Karpas-422 (cell line): ENCODE measurements at regions not wholly inside any gene's neighbourhood (a gene's known extent, or its start where the extent isn't known, plus 50 kb on each side); places are given as distances from the start of the nearest gene placed in this dataset.

Source experiments
- DNase-seq: peaks from one replicate; pipeline ENCODE4 v3.0.0-alpha.2; 2015
- H2AFZ ChIP-seq: fragments of 200-600 bp; sonication (generic); 2 replicates; pipeline ENCODE4 v1.6.1; 2014; ENCODE audit warnings: antibody characterized with exemption, low read length, mixed read lengths
- H3K27ac ChIP-seq: fragments of 200-600 bp; sonication (generic); 2 replicates; pipeline ENCODE4 v1.5.1; 2014; ENCODE audit warnings: mild to moderate bottlenecking, low read length, moderate library complexity
- H3K27me3 ChIP-seq: fragments of 200-600 bp; sonication (generic); 2 replicates; pipeline ENCODE4 v1.6.1; 2014; ENCODE audit warnings: low read length, mixed read lengths
- H3K36me3 ChIP-seq: fragments of 200-600 bp; sonication (generic); 2 replicates; pipeline ENCODE4 v1.6.1; 2014; ENCODE audit warnings: low read length, mixed read lengths; ENCODE audit not compliant: insufficient read depth
- H3K4me1 ChIP-seq: fragments of 200-600 bp; sonication (generic); 2 replicates; pipeline ENCODE4 v1.6.1; 2014; ENCODE audit warnings: mild to moderate bottlenecking, low read length, mixed read lengths
- H3K4me2 ChIP-seq: fragments of 200-600 bp; sonication (generic); 2 replicates; pipeline ENCODE4 v1.6.1; 2014; ENCODE audit warnings: low read length, low read depth, mild to moderate bottlenecking; ENCODE audit not compliant: poor library complexity, severe bottlenecking
- H3K4me3 ChIP-seq: fragments of 200-600 bp; sonication (generic); 2 replicates; pipeline ENCODE4 v1.5.1; 2014; ENCODE audit warnings: mild to moderate bottlenecking, antibody characterized with exemption, low read length, mixed read lengths
- H3K79me2 ChIP-seq: fragments of 200-600 bp; sonication (generic); 2 replicates; pipeline ENCODE4 v1.6.1; 2014; ENCODE audit warnings: mild to moderate bottlenecking, low read length, mixed read lengths
- H3K9ac ChIP-seq: fragments of 200-600 bp; sonication (generic); 2 replicates; pipeline ENCODE4 v1.6.0; 2014; ENCODE audit warnings: low read length
- H3K9me2 ChIP-seq: fragments of 200-600 bp; sonication (generic), shearing (Covaris generic); replicated peaks from 2 replicates; pipeline ENCODE4 v1.6.0; 2014; ENCODE audit warnings: mild to moderate bottlenecking, low read length, moderate library complexity; ENCODE audit not compliant: insufficient read depth
- H3K9me3 ChIP-seq: fragments of 300-700, 200-600 bp; sonication (generic); 2 replicates; pipeline ENCODE4 v1.6.1; 2014; ENCODE audit warnings: low read length, mixed read lengths
- H4K20me1 ChIP-seq: fragments of 200-600 bp; sonication (generic); 2 replicates; pipeline ENCODE4 v1.6.1; 2014; ENCODE audit warnings: mild to moderate bottlenecking, antibody characterized with exemption, low read length, low read depth; ENCODE audit not compliant: insufficient read depth

GRCh38 chr3:193769437-193769836 is 176.4 kb downstream of the OPA1 start:
- H3K27ac ChIP-seq, result no peak overlapping the region
- H3K9me2 ChIP-seq, result no peaks in the 10 kb centered on the region
- DNase-seq, result no peak
- no peaks in the 10 kb centered on the region for H3K4me1 ChIP-seq
- no peaks in the 10 kb centered on the region for H3K36me3 ChIP-seq
- no peaks in the 10 kb centered on the region for H3K79me2 ChIP-seq
- H3K9me3 ChIP-seq, result no peaks in the 10 kb centered on the region
- no peaks in the 10 kb centered on the region for H3K27me3 ChIP-seq
- no peak overlapping the region for H3K9ac ChIP-seq
- no peak overlapping the region for H3K4me2 ChIP-seq
- H2AFZ ChIP-seq, result no peak overlapping the region
- no peaks in the 10 kb centered on the region for H4K20me1 ChIP-seq
- no peak overlapping the region for H3K4me3 ChIP-seq

- Histone ChIP-seq H3K4me1 (no peaks in the 10 kb centered on the region), H3K4me3 (no peak overlapping the region), H3K9me3 (no peaks in the 10 kb centered on the region), H3K79me2 (no peaks in the 10 kb centered on the region), H3K36me3 (no peaks in the 10 kb centered on the region), H3K27me3 (no peaks in the 10 kb centered on the region), H3K9me2 (no peaks in the 10 kb centered on the region), H4K20me1 (no peaks in the 10 kb centered on the region), H3K4me2 (no peak overlapping the region), H2AFZ (no peak overlapping the region), H3K27ac (no peak overlapping the region), H3K9ac (no peak overlapping the region)
- DNase-seq, result no peak
Measured at GRCh38 chr3:193771011-193771652, 178.1 kb downstream of the OPA1 start.

- Histone ChIP-seq H3K4me1 (peaks cover 5% of the 10 kb centered on the region), H3K36me3 (no peaks in the 10 kb centered on the region), H3K9ac (no peak overlapping the region), H3K9me3 (no peaks in the 10 kb centered on the region), H3K79me2 (no peaks in the 10 kb centered on the region), H3K4me2 (no peak overlapping the region), H3K9me2 (no peaks in the 10 kb centered on the region), H3K4me3 (no peak overlapping the region), H4K20me1 (no peaks in the 10 kb centered on the region), H2AFZ (no peak overlapping the region), H3K27ac (no peak overlapping the region), H3K27me3 (no peaks in the 10 kb centered on the region)
- no peak for DNase-seq
Measured at GRCh38 chr3:193771653-193772421, 178.8 kb downstream of the OPA1 start.

- H3K79me2 ChIP-seq, result no peaks in the 10 kb centered on the region
- DNase-seq, result no peak
- no peaks in the 10 kb centered on the region for H3K27me3 ChIP-seq
- no peak overlapping the region for H2AFZ ChIP-seq
- H3K36me3 ChIP-seq, result no peaks in the 10 kb centered on the region
- no peak overlapping the region for H3K27ac ChIP-seq
- no peak overlapping the region for H3K4me3 ChIP-seq
- no peaks in the 10 kb centered on the region for H3K9me3 ChIP-seq
- no peak overlapping the region for H3K9ac ChIP-seq
- H3K4me2 ChIP-seq, result no peak overlapping the region
- peaks cover 11% of the 10 kb centered on the region for H3K4me1 ChIP-seq
- H4K20me1 ChIP-seq, result no peaks in the 10 kb centered on the region
- no peaks in the 10 kb centered on the region for H3K9me2 ChIP-seq
Measured at GRCh38 chr3:193772422-193772763, 179.4 kb downstream of the OPA1 start.

GRCh38 chr3:193773266-193774220 is 180.5 kb downstream of the OPA1 start:
- no peak overlapping the region for H3K9ac ChIP-seq
- no peak for DNase-seq
- H3K36me3 ChIP-seq, result no peaks in the 10 kb centered on the region
- H2AFZ ChIP-seq, result no peak overlapping the region; the same call in 1 of the 2 replicates
- peaks cover 16% of the 10 kb centered on the region for H3K4me1 ChIP-seq
- no peak overlapping the region for H3K27ac ChIP-seq
- no peaks in the 10 kb centered on the region for H3K27me3 ChIP-seq
- H3K9me2 ChIP-seq, result no peaks in the 10 kb centered on the region
- H3K79me2 ChIP-seq, result no peaks in the 10 kb centered on the region
- H4K20me1 ChIP-seq, result no peaks in the 10 kb centered on the region
- H3K9me3 ChIP-seq, result no peaks in the 10 kb centered on the region
- no peak overlapping the region for H3K4me2 ChIP-seq
- H3K4me3 ChIP-seq, result no peak overlapping the region

GRCh38 chr3:193774272-193774915 is 181.4 kb downstream of the OPA1 start:
- H3K36me3 ChIP-seq, result no peaks in the 10 kb centered on the region
- H3K4me2 ChIP-seq, result no peak overlapping the region
- no peak overlapping the region for H3K9ac ChIP-seq
- H3K9me2 ChIP-seq, result no peaks in the 10 kb centered on the region
- H3K27ac ChIP-seq, result no peak overlapping the region
- no peaks in the 10 kb centered on the region for H3K79me2 ChIP-seq
- no peak overlapping the region for H2AFZ ChIP-seq
- no peaks in the 10 kb centered on the region; the same call in 1 of the 2 replicates for H3K27me3 ChIP-seq
- no peaks in the 10 kb centered on the region for H4K20me1 ChIP-seq
- H3K9me3 ChIP-seq, result no peaks in the 10 kb centered on the region
- H3K4me3 ChIP-seq, result no peak overlapping the region
- H3K4me1 ChIP-seq, result peaks cover 16% of the 10 kb centered on the region
- DNase-seq, result no peak

GRCh38 chr3:193774916-193775285 is 181.9 kb downstream of the OPA1 start:
- no peak for DNase-seq
- Histone ChIP-seq H3K36me3 (no peaks in the 10 kb centered on the region), H3K4me1 (peaks cover 16% of the 10 kb centered on the region), H3K27ac (no peak overlapping the region), H3K27me3 (no peaks in the 10 kb centered on the region; the same call in 1 of the 2 replicates), H3K79me2 (no peaks in the 10 kb centered on the region), H4K20me1 (no peaks in the 10 kb centered on the region), H3K9ac (no peak overlapping the region), H2AFZ (no peak overlapping the region), H3K9me3 (no peaks in the 10 kb centered on the region), H3K4me2 (no peak overlapping the region), H3K4me3 (no peak overlapping the region), H3K9me2 (no peaks in the 10 kb centered on the region)
